T-helper 1 cell treated with Interleukin-12 subunit alpha and Interleukin-12 subunit beta and Interleukin-4 antibody, amounts not matched to agents 30 μg/mL and 1 μg/mL, for 36 hours (primary cell): ENCODE measurements at regions not wholly inside any gene's neighbourhood (a gene's known extent, or its start where the extent isn't known, plus 50 kb on each side); places are given as distances from the start of the nearest gene placed in this dataset.

Source experiments
- H3K27ac Mint-ChIP-seq: one replicate; pipeline ENCODE4 v1.8.0; 2021; ENCODE audit warnings: mild to moderate bottlenecking, mixed read lengths
- H3K27me3 Mint-ChIP-seq: one replicate; pipeline ENCODE4 v1.8.0; 2021; ENCODE audit warnings: low read depth, mixed read lengths
- H3K36me3 Mint-ChIP-seq: one replicate; pipeline ENCODE4 v1.8.0; 2021; ENCODE audit warnings: low read depth, mixed read lengths
- H3K4me1 Mint-ChIP-seq: one replicate; pipeline ENCODE4 v1.8.0; 2021; ENCODE audit warnings: low read depth, mixed read lengths
- H3K4me3 Mint-ChIP-seq: one replicate; pipeline ENCODE4 v1.8.0; 2021; ENCODE audit warnings: mild to moderate bottlenecking, moderate library complexity, mixed read lengths
- H3K9me3 Mint-ChIP-seq: one replicate; pipeline ENCODE4 v1.8.0; 2021; ENCODE audit warnings: mixed read lengths

DNA sequence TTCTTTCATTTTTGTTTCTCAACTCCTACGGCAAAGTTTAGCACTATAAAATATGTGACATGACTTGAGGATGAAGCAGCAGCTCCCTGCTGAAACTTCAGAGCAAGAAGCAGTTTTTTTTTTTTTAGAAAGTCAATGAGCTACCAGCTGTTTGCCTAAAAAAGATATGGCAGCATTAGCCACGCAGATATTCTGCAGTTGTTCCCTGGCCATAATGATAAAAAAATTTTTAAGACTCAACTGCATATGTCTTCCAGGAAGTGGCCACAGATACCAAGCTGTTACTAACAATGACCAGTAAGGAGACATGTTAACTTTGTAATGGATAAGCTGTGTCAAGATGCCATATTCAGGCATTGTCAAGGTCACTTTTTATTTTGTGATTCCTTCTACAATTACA is 319.6 kb upstream of the CDH11 start:
- Mint-ChIP-seq H3K9me3 (peaks cover 4% of the 10 kb centered on the region), H3K27ac (no peak overlapping the region), H3K4me1 (no peaks in the 10 kb centered on the region), H3K27me3 (no peaks in the 10 kb centered on the region), H3K4me3 (no peak overlapping the region), H3K36me3 (no peaks in the 10 kb centered on the region)

DNA sequence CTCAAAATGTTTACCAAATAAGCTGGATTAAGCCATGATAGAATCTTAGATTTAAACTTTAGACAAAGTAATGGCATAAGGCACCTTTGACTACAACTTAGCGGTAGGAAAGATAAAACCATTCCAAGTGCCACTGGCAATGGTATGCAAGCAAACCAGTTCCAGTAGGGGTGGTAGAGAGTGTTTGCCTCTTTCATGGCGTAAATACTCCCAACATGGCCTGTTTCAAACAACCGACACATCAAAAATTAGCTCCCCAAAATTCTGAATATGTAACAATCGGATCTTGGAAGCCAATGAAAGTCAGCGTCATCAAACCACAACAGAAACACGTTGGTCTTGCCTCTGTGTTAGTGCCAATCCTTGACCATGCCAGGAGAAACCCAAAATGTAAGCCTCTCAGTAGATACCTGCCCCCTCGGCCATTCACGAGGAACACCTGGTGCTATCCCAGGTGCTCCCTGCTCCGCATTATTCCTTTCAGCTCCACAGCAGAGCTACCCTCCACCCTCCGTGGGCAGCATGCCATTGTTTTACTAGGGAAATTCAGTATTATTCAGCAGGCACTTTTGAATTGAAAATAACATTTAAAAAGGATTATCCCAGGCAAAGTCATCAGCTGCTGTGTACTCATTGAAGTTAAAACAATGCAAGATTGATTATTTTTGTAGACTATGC is 307.8 kb upstream of the CDH11 start:
- Mint-ChIP-seq H3K4me1 (no peaks in the 10 kb centered on the region), H3K36me3 (no peaks in the 10 kb centered on the region), H3K27ac (no peak overlapping the region), H3K27me3 (no peaks in the 10 kb centered on the region), H3K9me3 (peaks cover 13% of the 10 kb centered on the region), H3K4me3 (no peak overlapping the region)

DNA sequence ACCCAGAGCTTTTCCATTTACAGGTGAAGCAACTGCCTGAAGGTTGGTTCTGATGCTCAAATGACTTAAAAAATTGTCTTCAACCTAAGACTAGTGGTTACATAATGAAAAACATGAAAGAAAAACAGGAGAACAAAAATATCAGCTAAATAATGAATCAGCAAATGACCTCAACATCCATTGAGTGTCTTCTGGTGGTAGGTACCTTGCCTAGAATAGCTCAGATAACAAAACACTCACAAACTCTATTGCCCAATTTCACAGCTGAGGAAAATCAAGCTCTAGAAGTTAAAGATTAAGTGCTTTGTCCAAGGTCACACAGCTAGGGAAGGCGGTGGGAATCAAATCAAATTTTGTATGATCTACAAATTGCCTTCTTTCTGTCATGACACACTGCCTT is 304.6 kb upstream of the CDH11 start:
- H3K36me3 Mint-ChIP-seq = no peaks in the 10 kb centered on the region

DNA sequence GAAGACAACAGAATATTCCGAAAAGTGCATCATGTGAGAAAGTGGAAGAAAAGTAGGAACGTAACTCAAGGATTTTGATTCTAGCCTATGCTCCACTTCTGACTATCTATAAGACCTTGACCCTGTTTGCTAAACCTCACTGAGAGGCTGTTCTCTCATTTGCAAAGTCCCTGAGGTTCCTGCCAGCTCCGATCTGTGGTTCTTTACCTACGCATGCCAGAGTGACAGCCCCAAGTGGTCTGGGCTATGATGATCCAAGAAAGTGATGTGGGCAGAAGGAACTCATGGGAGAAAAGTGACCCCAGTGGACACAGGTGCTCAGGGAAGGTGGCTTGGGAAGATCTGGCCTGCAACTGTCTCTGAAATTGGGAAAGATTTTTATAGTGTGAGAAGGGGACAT is 301.1 kb upstream of the CDH11 start:
- Mint-ChIP-seq H3K4me3 (no peak overlapping the region), H3K9me3 (peaks cover 19% of the 10 kb centered on the region), H3K36me3 (no peaks in the 10 kb centered on the region), H3K4me1 (no peaks in the 10 kb centered on the region), H3K27ac (no peak overlapping the region), H3K27me3 (no peaks in the 10 kb centered on the region)

More for the DNA sequence above, 304.6 kb upstream of the CDH11 start:
- Mint-ChIP-seq H3K4me1 (no peaks in the 10 kb centered on the region), H3K9me3 (peaks cover 15% of the 10 kb centered on the region), H3K4me3 (no peak overlapping the region), H3K27me3 (no peaks in the 10 kb centered on the region), H3K27ac (no peak overlapping the region)

DNA sequence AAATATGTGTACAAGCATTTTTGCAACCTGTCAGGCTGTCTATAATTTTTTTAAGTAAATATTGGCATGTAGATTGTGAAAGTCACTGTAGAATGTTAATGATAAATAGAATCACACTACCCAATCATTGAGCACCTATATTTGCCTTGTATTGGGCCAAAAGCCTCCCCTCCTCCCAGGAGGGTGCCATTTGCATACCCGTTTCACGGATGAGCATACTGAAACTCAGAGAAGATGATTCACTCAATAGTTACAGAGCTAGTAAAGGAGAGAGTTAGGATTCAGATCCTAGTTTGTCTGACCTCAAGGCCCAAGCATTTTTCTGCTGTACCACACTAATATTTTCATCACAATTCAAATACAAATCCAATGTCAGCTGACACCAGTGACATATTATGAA is 299.7 kb upstream of the CDH11 start:
- H3K36me3 Mint-ChIP-seq = no peaks in the 10 kb centered on the region
- no peaks in the 10 kb centered on the region for H3K27me3 Mint-ChIP-seq
- no peak overlapping the region for H3K27ac Mint-ChIP-seq
- no peaks in the 10 kb centered on the region for H3K4me1 Mint-ChIP-seq
- H3K9me3 Mint-ChIP-seq = peaks cover 23% of the 10 kb centered on the region
- no peak overlapping the region for H3K4me3 Mint-ChIP-seq

DNA sequence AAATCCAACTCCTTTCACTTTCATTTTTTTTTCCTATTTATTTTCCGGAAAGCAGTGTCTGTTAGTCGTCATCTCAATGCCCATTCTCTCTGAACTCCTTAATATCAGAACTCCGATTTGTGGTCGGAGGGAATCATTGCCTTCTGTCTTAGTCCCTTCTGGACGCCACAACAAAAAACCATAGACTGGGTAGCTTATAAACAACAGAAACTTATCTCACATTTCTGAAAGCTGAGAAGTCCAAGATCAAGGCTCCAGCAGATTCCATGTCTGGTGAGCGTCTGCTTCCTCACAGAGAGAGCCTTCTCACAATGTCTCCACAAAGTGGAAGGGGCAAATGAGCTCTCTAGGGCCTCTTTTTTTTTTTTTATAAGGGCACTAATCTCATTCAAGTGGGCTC is 296.6 kb upstream of the CDH11 start:
- Mint-ChIP-seq H3K9me3 (peaks cover 30% of the 10 kb centered on the region), H3K4me3 (no peak overlapping the region), H3K27me3 (no peaks in the 10 kb centered on the region), H3K4me1 (no peaks in the 10 kb centered on the region), H3K36me3 (no peaks in the 10 kb centered on the region), H3K27ac (no peak overlapping the region)

DNA sequence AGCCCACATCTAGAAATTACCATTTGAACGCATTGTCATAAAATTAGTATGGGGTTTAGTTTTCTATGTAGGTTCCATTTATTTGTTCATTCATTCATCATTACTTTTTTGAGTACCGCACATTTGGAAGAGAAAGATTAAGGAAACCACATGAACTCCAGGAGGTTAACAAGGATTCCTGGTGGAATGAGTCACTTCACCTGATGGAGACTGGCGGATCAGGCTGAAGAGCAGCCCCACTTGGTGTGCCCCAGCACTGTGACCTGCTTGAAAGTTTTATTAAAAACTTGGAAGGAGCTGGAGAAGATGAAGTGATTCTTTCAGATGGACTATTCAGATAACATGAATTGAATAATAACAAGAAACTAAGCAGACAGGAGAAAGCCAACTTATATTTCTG is 293.6 kb upstream of the CDH11 start:
- H3K27me3 Mint-ChIP-seq = no peaks in the 10 kb centered on the region
- H3K9me3 Mint-ChIP-seq = peaks cover 23% of the 10 kb centered on the region
- H3K4me3 Mint-ChIP-seq = no peak overlapping the region
- H3K4me1 Mint-ChIP-seq = no peaks in the 10 kb centered on the region
- no peak overlapping the region for H3K27ac Mint-ChIP-seq
- no peaks in the 10 kb centered on the region for H3K36me3 Mint-ChIP-seq

DNA sequence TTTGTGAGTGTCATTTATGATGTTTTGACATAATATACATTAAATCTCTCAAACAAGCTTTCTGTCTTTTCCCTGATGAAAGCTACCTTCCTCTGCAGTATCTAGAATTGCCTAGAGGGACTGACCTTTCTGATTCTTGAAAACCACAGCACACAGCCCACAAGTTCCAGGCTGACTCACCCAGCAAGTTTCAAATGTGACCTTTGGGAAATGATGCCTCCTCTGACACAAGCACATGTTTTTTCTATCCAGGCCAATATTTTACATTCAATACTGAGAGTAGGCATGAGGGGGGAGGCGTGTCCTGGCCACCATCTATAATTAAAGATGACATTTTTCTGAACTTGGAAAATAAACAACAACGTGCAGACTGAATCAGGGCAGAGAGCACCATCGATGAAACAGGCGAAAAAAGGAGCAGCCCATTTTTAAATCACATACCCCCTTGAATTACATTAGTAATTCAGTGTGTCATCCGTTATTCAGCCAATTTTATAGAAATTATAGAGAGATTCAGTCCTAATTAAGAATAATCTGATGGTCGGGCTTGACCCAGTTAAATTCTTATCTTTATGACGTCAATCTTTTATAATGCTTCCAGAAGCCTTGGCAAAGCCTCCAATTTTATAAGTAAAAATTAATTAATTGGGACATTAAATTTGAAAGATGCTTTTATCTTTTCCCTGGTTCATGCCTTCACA is 292.6 kb upstream of the CDH11 start:
- H3K9me3 Mint-ChIP-seq = peaks cover 23% of the 10 kb centered on the region
- H3K36me3 Mint-ChIP-seq = no peaks in the 10 kb centered on the region
- H3K4me3 Mint-ChIP-seq = no peak overlapping the region
- no peaks in the 10 kb centered on the region for H3K27me3 Mint-ChIP-seq
- no peak overlapping the region for H3K27ac Mint-ChIP-seq
- no peaks in the 10 kb centered on the region for H3K4me1 Mint-ChIP-seq

DNA sequence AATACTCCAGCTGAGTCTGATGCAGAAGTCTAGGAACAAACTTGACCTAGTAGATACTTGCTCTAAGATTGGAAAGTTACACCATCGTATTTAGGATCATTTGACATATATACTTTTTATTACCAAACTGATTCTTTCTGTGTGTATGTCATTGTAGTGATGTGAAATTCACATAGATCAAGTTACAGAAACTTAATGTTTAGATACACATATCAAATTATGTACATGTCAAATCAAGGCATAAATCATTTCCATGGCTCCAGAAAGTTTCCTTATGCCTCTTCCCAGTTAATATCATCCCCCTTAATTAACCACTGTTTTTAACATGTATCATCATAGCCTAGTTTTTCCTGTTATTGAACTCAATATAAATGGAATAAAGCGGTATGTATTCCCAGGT is 292.0 kb upstream of the CDH11 start:
- Mint-ChIP-seq H3K4me1 (no peaks in the 10 kb centered on the region), H3K9me3 (peaks cover 18% of the 10 kb centered on the region), H3K36me3 (no peaks in the 10 kb centered on the region), H3K27me3 (no peaks in the 10 kb centered on the region), H3K4me3 (no peak overlapping the region), H3K27ac (no peak overlapping the region)

DNA sequence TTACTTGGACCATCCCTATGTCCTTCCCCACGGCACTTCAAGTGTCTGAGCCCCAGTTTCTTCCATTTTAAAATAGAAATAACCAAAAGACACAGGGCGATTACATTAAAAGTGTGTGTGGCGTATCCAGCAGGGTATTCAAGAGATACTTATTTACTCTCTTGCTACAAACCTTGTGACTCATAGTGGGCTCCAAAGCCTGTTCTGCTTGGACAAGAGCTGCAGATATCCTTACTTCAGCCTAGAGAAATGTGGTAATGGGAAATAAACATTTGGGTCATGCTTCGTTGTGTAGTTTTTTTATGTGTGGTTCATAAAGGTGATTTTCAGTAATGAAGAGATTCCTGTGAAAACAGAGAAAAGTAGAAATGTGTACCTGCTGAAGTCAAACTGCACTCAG is 288.9 kb upstream of the CDH11 start:
- no peaks in the 10 kb centered on the region for H3K4me1 Mint-ChIP-seq
- H3K27ac Mint-ChIP-seq = no peak overlapping the region
- no peak overlapping the region for H3K4me3 Mint-ChIP-seq
- H3K36me3 Mint-ChIP-seq = no peaks in the 10 kb centered on the region
- H3K27me3 Mint-ChIP-seq = no peaks in the 10 kb centered on the region
- peaks cover 8% of the 10 kb centered on the region for H3K9me3 Mint-ChIP-seq

DNA sequence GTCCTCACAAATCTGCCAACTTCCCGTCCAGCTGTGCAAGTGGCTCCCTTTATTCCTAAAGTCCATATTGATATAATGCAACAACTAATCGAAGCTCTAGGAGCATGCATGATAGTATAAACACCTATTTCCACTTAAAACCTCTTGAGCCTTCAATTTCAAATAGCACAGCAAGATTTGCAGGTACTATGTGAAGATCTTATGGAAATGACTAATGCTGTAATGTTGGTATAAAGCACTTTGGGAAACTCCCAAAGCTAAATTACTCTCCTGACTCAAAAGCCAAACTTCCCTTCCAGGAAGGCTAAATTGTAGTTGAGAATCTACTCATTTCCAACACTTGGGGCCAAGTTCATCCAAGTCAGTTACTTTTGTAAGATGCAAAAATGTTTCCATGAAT is 287.6 kb upstream of the CDH11 start:
- peaks cover 4% of the 10 kb centered on the region for H3K9me3 Mint-ChIP-seq
- H3K27me3 Mint-ChIP-seq = no peaks in the 10 kb centered on the region
- H3K27ac Mint-ChIP-seq = no peak overlapping the region
- H3K36me3 Mint-ChIP-seq = no peaks in the 10 kb centered on the region
- H3K4me1 Mint-ChIP-seq = no peaks in the 10 kb centered on the region
- no peak overlapping the region for H3K4me3 Mint-ChIP-seq

DNA sequence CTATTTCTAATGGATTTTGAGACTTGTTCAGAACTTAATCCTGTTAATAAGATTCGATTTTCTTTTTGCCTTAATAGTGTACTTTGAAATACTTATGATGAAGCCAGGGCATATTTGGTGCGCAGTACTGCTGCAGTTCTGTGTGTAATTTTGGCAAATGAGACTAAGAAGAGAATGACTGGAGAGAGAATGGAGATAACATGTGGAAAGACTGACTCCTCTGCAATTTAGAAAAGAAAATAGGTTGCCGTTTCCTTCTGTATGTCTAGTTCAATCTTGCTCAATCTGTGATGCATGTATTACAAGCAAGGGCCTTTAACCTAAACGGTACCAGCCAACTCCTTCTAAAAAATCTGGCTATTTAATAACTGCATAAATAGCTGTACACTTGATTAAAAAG is 285.1 kb upstream of the CDH11 start:
- Mint-ChIP-seq H3K4me1 (no peaks in the 10 kb centered on the region), H3K4me3 (no peak overlapping the region), H3K9me3 (peaks cover 17% of the 10 kb centered on the region), H3K27ac (no peak overlapping the region), H3K36me3 (no peaks in the 10 kb centered on the region), H3K27me3 (no peaks in the 10 kb centered on the region)

DNA sequence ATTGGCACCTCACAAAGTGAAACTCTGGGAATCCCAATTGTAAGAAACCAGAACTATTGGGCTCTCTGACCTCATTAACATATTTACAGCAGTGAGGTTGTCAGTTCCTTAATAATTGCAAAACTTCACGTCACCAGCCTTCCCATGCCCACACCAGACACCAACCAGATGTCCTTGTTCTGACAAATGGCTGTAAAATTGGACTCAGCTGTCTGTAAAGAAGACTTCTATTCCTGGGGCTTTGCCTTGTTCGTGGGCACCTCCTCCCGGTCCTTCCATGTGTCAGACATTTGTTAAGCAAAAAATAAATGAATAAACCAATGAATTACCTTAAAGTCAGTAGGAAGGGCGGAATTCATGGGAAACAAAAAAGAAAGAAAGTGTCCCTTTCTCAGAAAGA is 284.3 kb upstream of the CDH11 start:
- H3K36me3 Mint-ChIP-seq = no peaks in the 10 kb centered on the region
- H3K4me3 Mint-ChIP-seq = no peak overlapping the region
- H3K4me1 Mint-ChIP-seq = no peaks in the 10 kb centered on the region
- no peaks in the 10 kb centered on the region for H3K27me3 Mint-ChIP-seq
- H3K9me3 Mint-ChIP-seq = peaks cover 12% of the 10 kb centered on the region
- H3K27ac Mint-ChIP-seq = no peak overlapping the region

DNA sequence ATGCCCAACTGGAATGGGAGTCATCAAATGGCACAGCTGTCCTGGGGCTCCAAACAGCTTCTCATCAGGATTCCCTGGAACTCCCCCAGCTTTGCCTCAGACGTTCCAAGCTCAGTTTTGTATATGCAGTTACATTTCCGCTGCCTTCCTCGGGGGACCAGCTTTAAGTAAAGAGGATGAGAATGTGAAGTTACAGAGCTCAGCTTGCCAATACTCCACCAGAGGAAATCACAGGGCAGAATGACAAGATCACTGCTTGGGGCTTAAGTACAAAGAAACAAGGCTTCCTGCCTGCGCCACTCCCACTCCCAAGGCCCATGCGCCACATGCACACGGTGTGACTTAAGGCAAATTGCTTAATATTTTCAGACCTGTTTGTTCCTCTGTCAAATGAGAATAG is 272.4 kb upstream of the CDH11 start:
- Mint-ChIP-seq H3K27ac (no peak overlapping the region), H3K4me1 (no peaks in the 10 kb centered on the region), H3K4me3 (no peak overlapping the region)

DNA sequence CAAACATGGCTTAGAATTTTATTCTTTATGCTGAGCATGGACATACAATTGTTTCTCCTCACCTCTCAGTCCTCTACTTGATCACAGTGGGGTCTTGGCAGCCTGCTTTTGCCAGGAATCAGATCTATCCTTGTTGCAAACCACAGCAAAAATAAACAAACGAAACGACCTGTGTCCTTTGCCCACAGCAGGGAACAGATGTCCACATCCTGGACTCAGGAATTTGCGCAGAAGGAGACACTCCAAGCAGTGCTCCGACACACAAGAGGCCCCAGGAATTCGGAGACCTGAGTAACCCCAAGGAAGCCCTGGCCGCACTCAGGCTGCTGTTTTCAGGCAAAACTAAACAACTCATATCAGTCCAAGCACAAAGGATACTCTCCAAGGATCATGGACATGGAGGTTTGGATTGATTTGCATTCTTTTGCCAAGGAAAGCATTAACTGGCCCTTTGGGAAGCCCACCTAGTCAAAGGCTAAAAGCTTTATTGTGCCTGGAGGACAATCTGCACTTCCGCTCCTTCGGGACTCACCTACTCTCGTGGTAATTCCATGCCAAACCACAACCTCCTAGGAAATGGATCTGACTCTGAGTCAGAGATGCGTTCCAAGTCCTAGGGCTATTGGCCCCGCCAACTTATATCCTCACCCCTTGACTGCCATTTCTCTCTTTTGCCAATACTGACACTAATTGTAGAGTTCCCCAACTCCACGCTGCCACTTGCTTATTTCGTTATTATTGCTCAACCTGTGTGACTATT is 271.1 kb upstream of the CDH11 start:
- H3K9me3 Mint-ChIP-seq = peaks cover 20% of the 10 kb centered on the region
- no peaks in the 10 kb centered on the region for H3K36me3 Mint-ChIP-seq
- H3K4me1 Mint-ChIP-seq = no peaks in the 10 kb centered on the region
- no peak overlapping the region for H3K4me3 Mint-ChIP-seq
- H3K27me3 Mint-ChIP-seq = no peaks in the 10 kb centered on the region
- no peak overlapping the region for H3K27ac Mint-ChIP-seq

More for the DNA sequence above, 272.4 kb upstream of the CDH11 start:
- H3K36me3 Mint-ChIP-seq = no peaks in the 10 kb centered on the region
- no peaks in the 10 kb centered on the region for H3K27me3 Mint-ChIP-seq
- peaks cover 18% of the 10 kb centered on the region for H3K9me3 Mint-ChIP-seq
